ENCODE measurements at regions not wholly inside any gene's neighbourhood (a gene's known extent, or its start where the extent isn't known, plus 50 kb on each side); places are given as distances from the start of the nearest gene placed in this dataset.

GRCh38 chr5:29069104-29069402 is 2030.7 kb upstream of the CDH9 start:
- Histone ChIP-seq H3K36me3 (ENCODE audit: control insufficient read depth, insufficient read depth, low read length) (no peaks in the 10 kb centered on the region), H3K4me3 (ENCODE audit: low read depth, low read length) (no peak overlapping the region), H3K27me3 (ENCODE audit: control insufficient read depth, insufficient read depth, low read length) (no peaks in the 10 kb centered on the region)
- no peak for TF ChIP-seq CTCF (IDR thresholded peaks at IDR 0.05; ENCODE audit: insufficient read depth, low read length, severe bottlenecking)
- no peak for DNase-seq (ENCODE audit: low read depth)
- FAIRE-seq, result no peak

DNA sequence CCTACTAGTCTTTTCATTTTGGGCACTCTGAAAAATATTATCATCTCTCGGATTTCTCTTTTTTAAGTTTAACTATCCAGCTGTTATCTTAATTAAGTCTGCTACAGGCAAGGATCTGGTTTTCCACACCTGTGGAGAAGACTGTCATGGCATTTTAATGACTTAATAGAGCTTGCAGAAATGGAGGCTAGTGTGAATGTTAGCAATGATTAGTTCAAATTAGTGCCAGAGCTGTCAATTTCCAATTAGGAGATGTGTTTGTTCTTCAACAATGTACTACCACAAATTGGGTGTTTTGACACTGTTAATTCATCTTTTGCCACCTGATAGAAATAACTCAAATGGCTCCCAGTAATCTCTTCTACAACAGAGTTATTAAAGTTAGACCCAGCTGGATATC is 2023.0 kb upstream of the CDH9 start:
- DNase-seq (ENCODE audit: low read depth) (no peak), FAIRE-seq (no peak)
- Histone ChIP-seq H3K4me3 (ENCODE audit: low read depth, low read length) (no peak overlapping the region), H3K27me3 (ENCODE audit: control insufficient read depth, insufficient read depth, low read length) (no peaks in the 10 kb centered on the region), H3K36me3 (ENCODE audit: control insufficient read depth, insufficient read depth, low read length) (no peaks in the 10 kb centered on the region)
- no peak for TF ChIP-seq CTCF (IDR thresholded peaks at IDR 0.05; ENCODE audit: insufficient read depth, low read length, severe bottlenecking)

DNA sequence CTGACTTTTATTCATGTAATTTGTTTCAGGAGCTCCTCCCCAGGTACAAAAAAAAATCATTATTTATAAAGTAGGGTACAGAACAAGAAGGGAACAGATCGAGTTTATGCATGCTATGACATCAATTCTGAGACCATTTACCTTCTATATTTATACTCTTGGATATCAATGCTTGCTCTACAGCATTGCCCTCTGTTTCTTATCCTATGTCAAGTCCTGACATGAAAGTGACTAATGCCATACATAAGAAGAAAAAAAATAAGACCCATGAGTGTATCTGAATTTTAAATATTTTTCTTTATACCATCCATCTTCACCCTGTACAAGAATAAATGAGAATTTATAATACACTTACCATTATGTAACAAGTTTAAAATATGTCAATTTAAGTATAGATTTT is 2016.3 kb upstream of the CDH9 start:
- no peak overlapping the region for H3K4me3 ChIP-seq (ENCODE audit: low read depth, low read length)
- TF ChIP-seq CTCF (IDR thresholded peaks at IDR 0.05; ENCODE audit: insufficient read depth, low read length, severe bottlenecking), result no peak
- DNase-seq (ENCODE audit: low read depth), result peak; percentile 42
- H3K36me3 ChIP-seq (ENCODE audit: control insufficient read depth, insufficient read depth, low read length), result no peaks in the 10 kb centered on the region
- FAIRE-seq, result no peak
- H3K27me3 ChIP-seq (ENCODE audit: control insufficient read depth, insufficient read depth, low read length), result no peaks in the 10 kb centered on the region

GRCh38 chr5:29054282-29054681 is 2015.9 kb upstream of the CDH9 start:
- Histone ChIP-seq H3K4me3 (ENCODE audit: low read depth, low read length) (no peak overlapping the region), H3K27me3 (ENCODE audit: control insufficient read depth, insufficient read depth, low read length) (no peaks in the 10 kb centered on the region), H3K36me3 (ENCODE audit: control insufficient read depth, insufficient read depth, low read length) (no peaks in the 10 kb centered on the region)
- TF ChIP-seq CTCF (IDR thresholded peaks at IDR 0.05; ENCODE audit: insufficient read depth, low read length, severe bottlenecking), result no peak
- FAIRE-seq (no peak), DNase-seq (ENCODE audit: low read depth) (no peak)

GRCh38 chr5:29051509-29051908 is 2013.1 kb upstream of the CDH9 start:
- DNase-seq (ENCODE audit: low read depth), result no peak
- Histone ChIP-seq H3K27me3 (ENCODE audit: control insufficient read depth, insufficient read depth, low read length) (no peaks in the 10 kb centered on the region), H3K4me3 (ENCODE audit: low read depth, low read length) (no peak overlapping the region), H3K36me3 (ENCODE audit: control insufficient read depth, insufficient read depth, low read length) (no peaks in the 10 kb centered on the region)
- TF ChIP-seq CTCF (IDR thresholded peaks at IDR 0.05; ENCODE audit: insufficient read depth, low read length, severe bottlenecking), result no peak
- FAIRE-seq, result no peak

DNA sequence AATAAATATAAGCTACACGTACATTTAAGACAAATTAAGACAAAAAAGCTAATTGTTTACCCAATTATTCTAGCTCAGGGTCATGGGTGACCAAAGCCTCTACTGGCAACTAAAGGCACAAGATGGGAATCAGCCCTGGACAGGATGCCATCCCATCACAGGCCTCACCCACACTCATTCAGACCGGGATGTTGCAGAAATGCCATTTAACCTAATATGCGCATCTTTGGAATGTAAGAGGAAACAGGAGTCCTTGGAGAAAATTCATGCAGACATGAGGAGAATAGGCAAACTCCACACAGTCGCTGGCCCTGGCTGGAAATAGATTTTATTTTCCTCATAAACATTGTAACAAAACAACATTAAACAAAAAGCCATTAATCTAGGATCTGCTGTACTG is 2003.8 kb upstream of the CDH9 start:
- H3K27me3 ChIP-seq (ENCODE audit: control insufficient read depth, insufficient read depth, low read length), result no peaks in the 10 kb centered on the region
- no peak for TF ChIP-seq CTCF (IDR thresholded peaks at IDR 0.05; ENCODE audit: insufficient read depth, low read length, severe bottlenecking)
- no peak overlapping the region for H3K4me3 ChIP-seq (ENCODE audit: low read depth, low read length)
- FAIRE-seq, result no peak
- no peaks in the 10 kb centered on the region for H3K36me3 ChIP-seq (ENCODE audit: control insufficient read depth, insufficient read depth, low read length)
- DNase-seq (ENCODE audit: low read depth), result no peak
